ENCODE measurements at regions not wholly inside any gene's neighbourhood (a gene's known extent, or its start where the extent isn't known, plus 50 kb on each side); places are given as distances from the start of the nearest gene placed in this dataset.

GRCh38 chr4:19657856-19658255 is 593.8 kb upstream of the SLIT2 start:
- Histone ChIP-seq H3F3A (ENCODE audit: insufficient read depth, low read depth) (no peaks in the 10 kb centered on the region), H3K27ac (no peak overlapping the region), H3K27me3 (ENCODE audit: insufficient read depth, low read depth) (no peaks in the 10 kb centered on the region), H2AFZ (no peak overlapping the region), H3K4me3 (no peak overlapping the region), H4K20me1 (ENCODE audit: insufficient read depth) (no peaks in the 10 kb centered on the region), H3K9me2 (ENCODE audit: insufficient read depth) (no peaks in the 10 kb centered on the region), H3K79me2 (ENCODE audit: low read depth) (no peaks in the 10 kb centered on the region), H3K9me3 (ENCODE audit: insufficient read depth, low read depth) (no peaks in the 10 kb centered on the region), H3K36me3 (ENCODE audit: low read depth) (no peaks in the 10 kb centered on the region), H3K4me1 (replicated peaks; ENCODE audit: insufficient read depth) (no peaks in the 10 kb centered on the region), H3K4me2 (no peak overlapping the region)
- BruUV-seq (replicated peaks), result no TSS peak
- intact Hi-C loops (cut with micrococcal nuclease; ENCODE audit: unreplicated experiment), result no loop called here
- no peak for DNase-seq
- ChIA-PET CTCF (no interaction called here), POLR2A (ENCODE audit: unreplicated experiment) (no interaction called here)
- TF ChIP-seq EZH2 (IDR thresholded peaks at IDR 0.05; ENCODE audit: low read depth) (no peak), CTCF (conservative IDR thresholded peaks at IDR 0.05) (no peak)

- ChIA-PET POLR2A (ENCODE audit: unreplicated experiment) (no interaction called here), CTCF (no interaction called here)
- no TSS peak for BruUV-seq (replicated peaks)
- no peak for TF ChIP-seq CTCF (conservative IDR thresholded peaks at IDR 0.05)
- H3K27me3 ChIP-seq (ENCODE audit: insufficient read depth, low read depth), result no peaks in the 10 kb centered on the region
- H3K4me3 ChIP-seq, result no peak overlapping the region
- no peak overlapping the region for H2AFZ ChIP-seq
- intact Hi-C loops (cut with micrococcal nuclease; ENCODE audit: unreplicated experiment), result no loop called here
- no peaks in the 10 kb centered on the region for H3F3A ChIP-seq (ENCODE audit: insufficient read depth, low read depth)
- no peaks in the 10 kb centered on the region for H3K79me2 ChIP-seq (ENCODE audit: low read depth)
- no peak overlapping the region for H3K4me2 ChIP-seq
- no peaks in the 10 kb centered on the region for H3K9me2 ChIP-seq (ENCODE audit: insufficient read depth)
- no peak for DNase-seq
- no peaks in the 10 kb centered on the region for H3K36me3 ChIP-seq (ENCODE audit: low read depth)
- H3K9me3 ChIP-seq (ENCODE audit: insufficient read depth, low read depth), result no peaks in the 10 kb centered on the region
- no peaks in the 10 kb centered on the region for H4K20me1 ChIP-seq (ENCODE audit: insufficient read depth)
- H3K4me1 ChIP-seq (replicated peaks; ENCODE audit: insufficient read depth), result no peaks in the 10 kb centered on the region
- no peak overlapping the region for H3K27ac ChIP-seq
Measured at GRCh38 chr4:19655666-19656065, 596.0 kb upstream of the SLIT2 start.

- H3K79me2 ChIP-seq (ENCODE audit: low read depth), result no peaks in the 10 kb centered on the region
- TF ChIP-seq EZH2 (IDR thresholded peaks at IDR 0.05; ENCODE audit: low read depth), result no peak
- TF ChIP-seq CTCF (conservative IDR thresholded peaks at IDR 0.05), result no peak
- no peaks in the 10 kb centered on the region for H3K9me2 ChIP-seq (ENCODE audit: insufficient read depth)
- no peaks in the 10 kb centered on the region for H3F3A ChIP-seq (ENCODE audit: insufficient read depth, low read depth)
- H3K27me3 ChIP-seq (ENCODE audit: insufficient read depth, low read depth), result no peaks in the 10 kb centered on the region
- ChIA-PET POLR2A (ENCODE audit: unreplicated experiment) (no interaction called here), CTCF (no interaction called here)
- H3K27ac ChIP-seq, result no peak overlapping the region
- no peaks in the 10 kb centered on the region for H3K9me3 ChIP-seq (ENCODE audit: insufficient read depth, low read depth)
- no peak overlapping the region for H3K4me3 ChIP-seq
- H2AFZ ChIP-seq, result no peak overlapping the region
- no peak overlapping the region for H3K4me2 ChIP-seq
- no peak for DNase-seq
- no peaks in the 10 kb centered on the region for H3K36me3 ChIP-seq (ENCODE audit: low read depth)
- no peaks in the 10 kb centered on the region for H4K20me1 ChIP-seq (ENCODE audit: insufficient read depth)
- no TSS peak for BruUV-seq (replicated peaks)
- intact Hi-C loops (cut with micrococcal nuclease; ENCODE audit: unreplicated experiment), result no loop called here
- H3K4me1 ChIP-seq (replicated peaks; ENCODE audit: insufficient read depth), result no peaks in the 10 kb centered on the region
Measured at GRCh38 chr4:19650903-19651864, 600.5 kb upstream of the SLIT2 start.

Measured in PC-9 (cell line).